ENCODE measurements at regions not wholly inside any gene's neighbourhood (a gene's known extent, or its start where the extent isn't known, plus 50 kb on each side); places are given as distances from the start of the nearest gene placed in this dataset.
A peak's percentile ranks its signal among the peaks of the same experiment; 100 is the strongest.

GRCh38 chr3:177591379-177591778 is 394.1 kb upstream of the TBL1XR1 start:
- no peak overlapping the region for H3K4me3 ChIP-seq
- in situ Hi-C loops (cut with MboI; ENCODE audit: low sequenced_read_pairs in 4 of 4) (no loop called here), intact Hi-C loops (cut with DNase I; ENCODE audit: low total_unique reads) (no loop called here)
- no peaks in the 10 kb centered on the region for H3K27me3 ChIP-seq
- H3K27ac ChIP-seq = peak overlapping the region in 1 of 4 donors; percentile 25
- H3K9me3 ChIP-seq = no peaks in the 10 kb centered on the region
- DNase-seq = peak; percentile 5 to 23
- H3K4me1 ChIP-seq = peaks cover 8 to 9% of the 10 kb centered on the region in 2 donors
- no peak for ATAC-seq
- TF ChIP-seq CTCF (IDR thresholded peaks at IDR 0.05 in 4 of 5, conservative IDR thresholded peaks at IDR 0.05 in 1 of 5) (no peak), POLR2A (IDR thresholded peaks at IDR 0.05) (no peak)
- H3K36me3 ChIP-seq = no peaks in the 10 kb centered on the region

GRCh38 chr3:177594096-177594495 is 396.8 kb upstream of the TBL1XR1 start:
- Histone ChIP-seq H3K4me3 (no peak overlapping the region), H3K27me3 (no peaks in the 10 kb centered on the region), H3K36me3 (no peaks in the 10 kb centered on the region), H3K4me1 (peaks cover 32 to 33% of the 10 kb centered on the region in 2 donors), H3K9me3 (no peaks in the 10 kb centered on the region), H3K27ac (no peak overlapping the region)
- intact Hi-C loops (cut with DNase I; ENCODE audit: low total_unique reads) (no loop called here), in situ Hi-C loops (cut with MboI; ENCODE audit: low sequenced_read_pairs in 4 of 4) (no loop called here)
- ATAC-seq = no peak
- DNase-seq = no peak
- TF ChIP-seq POLR2A (IDR thresholded peaks at IDR 0.05) (no peak), CTCF (IDR thresholded peaks at IDR 0.05 in 4 of 5, conservative IDR thresholded peaks at IDR 0.05 in 1 of 5) (no peak)

GRCh38 chr3:177595530-177596188 is 398.4 kb upstream of the TBL1XR1 start:
- H3K4me1 ChIP-seq = peaks cover 32 to 33% of the 10 kb centered on the region in 2 donors
- in situ Hi-C loops (cut with MboI; ENCODE audit: low sequenced_read_pairs in 4 of 4) = no loop called here

GRCh38 chr3:177596248-177596815 is 399.1 kb upstream of the TBL1XR1 start:
- peaks cover 32 to 33% of the 10 kb centered on the region in 2 donors for H3K4me1 ChIP-seq
- H3K27ac ChIP-seq = peak overlapping the region in 1 of 4 donors; percentile 28
- H3K4me3 ChIP-seq = no peak overlapping the region
- no peaks in the 10 kb centered on the region for H3K36me3 ChIP-seq
- DNase-seq (no peak), ATAC-seq (no peak)
- TF ChIP-seq POLR2A (IDR thresholded peaks at IDR 0.05) (no peak), CTCF (IDR thresholded peaks at IDR 0.05 in 4 of 5, conservative IDR thresholded peaks at IDR 0.05 in 1 of 5) (no peak)
- H3K27me3 ChIP-seq = no peaks in the 10 kb centered on the region
- H3K9me3 ChIP-seq = no peaks in the 10 kb centered on the region
- intact Hi-C loops (cut with DNase I; ENCODE audit: low total_unique reads) (loop anchor here (1.0 to 5.0 kb wide), 3 partner anchors 69 to 186 kb away; no protein-coding TSS in a partner anchor), in situ Hi-C loops (cut with MboI; ENCODE audit: low sequenced_read_pairs in 4 of 4) (no loop called here)

More at GRCh38 chr3:177595530-177596188, 398.4 kb upstream of the TBL1XR1 start:
- H3K27me3 ChIP-seq = no peaks in the 10 kb centered on the region
- TF ChIP-seq CTCF (IDR thresholded peaks at IDR 0.05 in 4 of 5, conservative IDR thresholded peaks at IDR 0.05 in 1 of 5) (no peak), POLR2A (IDR thresholded peaks at IDR 0.05) (no peak)
- no peaks in the 10 kb centered on the region for H3K36me3 ChIP-seq
- ATAC-seq (no peak), DNase-seq (no peak)
- H3K9me3 ChIP-seq = no peaks in the 10 kb centered on the region
- no peak overlapping the region for H3K27ac ChIP-seq
- intact Hi-C loops (cut with DNase I; ENCODE audit: low total_unique reads) = loop anchor here (1.0 to 5.0 kb wide), 3 partner anchors 68 to 187 kb away; no protein-coding TSS in a partner anchor
- H3K4me3 ChIP-seq = no peak overlapping the region
